Cardiac muscle cell (in vitro differentiated cells and primary cell): ENCODE measurements at regions not wholly inside any gene's neighbourhood (a gene's known extent, or its start where the extent isn't known, plus 50 kb on each side); places are given as distances from the start of the nearest gene placed in this dataset.

ENCODE experiments used
- DNase-seq, 2 donors: peaks; one replicate each; pipeline versions ENCODE4 v3.0.0 to v3.0.0-alpha.2; 2010 to 2017; ENCODE audit warnings: low read depth in 1 of 2, low spot score in 1 of 2
- H3K27ac ChIP-seq: fragments of 200-600 bp; sonication (generic); 2 replicates; pipeline ENCODE4 v1.5.1; 2016
- H3K27me3 ChIP-seq: fragments of 200-600 bp; sonication (generic); 2 replicates; pipeline ENCODE4 v1.6.0; 2016; ENCODE audit warnings: control low read depth
- H3K36me3 ChIP-seq: fragments of 200-600 bp; sonication (generic); 2 replicates; pipeline ENCODE4 v1.5.1; 2016; ENCODE audit warnings: control low read depth
- H3K4me1 ChIP-seq: fragments of 200-600 bp; sonication (generic); 2 replicates; pipeline ENCODE4 v1.8.1; 2017; ENCODE audit warnings: low read depth, mild to moderate bottlenecking, mixed run types
- H3K4me3 ChIP-seq: fragments of 200-600 bp; sonication (generic); 2 replicates; pipeline ENCODE4 v1.5.1; 2016; ENCODE audit warnings: mild to moderate bottlenecking
- H3K9me3 ChIP-seq: fragments of 200-600 bp; sonication (generic); 2 replicates; pipeline ENCODE4 v1.5.1; 2017; ENCODE audit warnings: low read depth, mild to moderate bottlenecking, control low read depth
- TF ChIP-seq, protein P1 (sequence below): IDR thresholded peaks from 2 replicates; pipeline ENCODE4 v1.5.1; 2012; ENCODE audit warnings: low read depth, mild to moderate bottlenecking, low read length

GRCh38 chr18:44396550-44396949 is 284.1 kb upstream of the SETBP1 start:
- no peak overlapping the region for H3K27ac ChIP-seq
- H3K36me3 ChIP-seq, result no peaks in the 10 kb centered on the region
- no peaks in the 10 kb centered on the region for H3K27me3 ChIP-seq
- no peaks in the 10 kb centered on the region for H3K9me3 ChIP-seq
- TF ChIP-seq, protein P1, sequence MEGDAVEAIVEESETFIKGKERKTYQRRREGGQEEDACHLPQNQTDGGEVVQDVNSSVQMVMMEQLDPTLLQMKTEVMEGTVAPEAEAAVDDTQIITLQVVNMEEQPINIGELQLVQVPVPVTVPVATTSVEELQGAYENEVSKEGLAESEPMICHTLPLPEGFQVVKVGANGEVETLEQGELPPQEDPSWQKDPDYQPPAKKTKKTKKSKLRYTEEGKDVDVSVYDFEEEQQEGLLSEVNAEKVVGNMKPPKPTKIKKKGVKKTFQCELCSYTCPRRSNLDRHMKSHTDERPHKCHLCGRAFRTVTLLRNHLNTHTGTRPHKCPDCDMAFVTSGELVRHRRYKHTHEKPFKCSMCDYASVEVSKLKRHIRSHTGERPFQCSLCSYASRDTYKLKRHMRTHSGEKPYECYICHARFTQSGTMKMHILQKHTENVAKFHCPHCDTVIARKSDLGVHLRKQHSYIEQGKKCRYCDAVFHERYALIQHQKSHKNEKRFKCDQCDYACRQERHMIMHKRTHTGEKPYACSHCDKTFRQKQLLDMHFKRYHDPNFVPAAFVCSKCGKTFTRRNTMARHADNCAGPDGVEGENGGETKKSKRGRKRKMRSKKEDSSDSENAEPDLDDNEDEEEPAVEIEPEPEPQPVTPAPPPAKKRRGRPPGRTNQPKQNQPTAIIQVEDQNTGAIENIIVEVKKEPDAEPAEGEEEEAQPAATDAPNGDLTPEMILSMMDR, result no peak
- DNase-seq, result no peak
- no peak overlapping the region for H3K4me3 ChIP-seq
- H3K4me1 ChIP-seq, result no peaks in the 10 kb centered on the region

DNA sequence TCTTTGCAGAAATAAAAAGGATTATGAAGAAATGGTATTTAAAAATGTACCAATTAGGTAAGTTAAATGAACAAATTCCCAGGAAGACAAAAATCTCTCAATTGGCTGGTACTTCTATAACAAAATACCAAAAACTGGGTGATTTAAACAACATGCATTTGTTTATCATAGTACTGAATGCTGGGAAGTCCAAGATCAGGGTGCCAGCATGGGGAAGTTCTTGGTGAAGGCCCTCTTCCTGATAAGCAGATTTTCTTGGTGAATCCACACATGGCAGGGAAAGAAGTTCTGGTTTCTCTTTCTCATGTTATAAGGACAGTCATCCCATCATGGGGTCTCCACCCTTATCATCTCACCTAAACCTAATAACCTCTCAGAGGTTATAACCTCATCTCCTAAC is 271.6 kb upstream of the SETBP1 start:
- Histone ChIP-seq H3K27ac (no peak overlapping the region), H3K9me3 (no peaks in the 10 kb centered on the region), H3K4me3 (no peak overlapping the region), H3K27me3 (no peaks in the 10 kb centered on the region), H3K36me3 (no peaks in the 10 kb centered on the region), H3K4me1 (no peaks in the 10 kb centered on the region)
- TF ChIP-seq, protein P1, result no peak
- DNase-seq, result no peak

DNA sequence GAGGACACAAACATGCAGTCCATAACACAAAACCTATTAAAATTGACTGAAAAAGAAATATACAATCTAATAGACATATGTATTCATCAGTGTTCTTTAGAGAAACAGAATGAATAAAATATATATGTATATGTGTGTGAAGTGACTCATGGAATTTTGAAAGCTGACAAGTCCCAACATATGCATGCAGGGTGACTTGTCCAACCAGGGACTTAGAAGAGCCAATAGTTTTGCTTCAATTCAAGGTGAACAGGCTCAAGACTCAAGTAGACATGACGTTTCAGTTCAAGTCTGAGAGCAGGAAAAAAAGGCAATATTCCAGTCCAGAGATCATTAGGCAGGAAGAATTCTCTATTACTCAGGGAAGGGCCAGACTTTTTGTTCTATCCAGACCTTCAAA is 271.2 kb upstream of the SETBP1 start:
- H3K9me3 ChIP-seq, result no peaks in the 10 kb centered on the region
- no peak overlapping the region for H3K4me3 ChIP-seq
- H3K36me3 ChIP-seq, result no peaks in the 10 kb centered on the region
- H3K4me1 ChIP-seq, result no peaks in the 10 kb centered on the region
- H3K27me3 ChIP-seq, result no peaks in the 10 kb centered on the region
- no peak overlapping the region for H3K27ac ChIP-seq
- no peak for DNase-seq
- TF ChIP-seq, protein P1, result no peak

GRCh38 chr18:44410740-44411139 is 269.9 kb upstream of the SETBP1 start:
- TF ChIP-seq, protein P1, result no peak
- Histone ChIP-seq H3K4me1 (no peaks in the 10 kb centered on the region), H3K36me3 (no peaks in the 10 kb centered on the region), H3K4me3 (no peak overlapping the region), H3K27ac (no peak overlapping the region), H3K9me3 (no peaks in the 10 kb centered on the region), H3K27me3 (no peaks in the 10 kb centered on the region)
- DNase-seq, result no peak

DNA sequence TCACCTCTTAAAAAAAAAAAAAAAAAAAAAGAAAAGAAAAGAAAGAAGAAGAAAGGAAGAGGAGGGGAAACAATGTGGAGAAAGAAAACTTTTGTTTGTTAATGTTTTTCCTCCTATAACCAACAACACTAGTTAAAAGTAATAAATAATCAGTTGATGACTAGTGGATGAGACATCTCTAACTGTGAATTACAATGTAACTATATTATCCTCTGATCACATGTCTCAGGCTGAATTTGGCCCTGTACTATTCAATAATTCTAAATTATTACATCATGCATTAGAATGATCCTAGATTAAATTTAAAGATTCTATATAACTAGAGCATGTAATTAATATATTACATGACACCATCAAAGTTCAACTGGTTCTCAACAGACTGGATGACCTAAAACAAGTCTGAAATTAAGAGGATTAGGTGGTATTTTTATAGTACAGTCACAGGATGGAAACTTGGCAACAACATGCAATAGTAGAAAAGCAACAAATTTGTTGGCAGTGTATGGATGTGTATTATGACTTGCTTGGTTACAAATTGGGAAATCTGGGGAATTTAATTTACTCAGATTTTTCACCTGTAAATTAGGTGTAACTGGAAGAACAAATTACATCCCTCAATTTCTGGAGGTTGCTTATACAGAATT is 269.3 kb upstream of the SETBP1 start:
- no peaks in the 10 kb centered on the region for H3K36me3 ChIP-seq
- DNase-seq, result no peak
- no peaks in the 10 kb centered on the region for H3K4me1 ChIP-seq
- no peaks in the 10 kb centered on the region for H3K27me3 ChIP-seq
- H3K4me3 ChIP-seq, result no peak overlapping the region
- H3K9me3 ChIP-seq, result no peaks in the 10 kb centered on the region
- TF ChIP-seq, protein P1, result no peak
- no peak overlapping the region for H3K27ac ChIP-seq

DNA sequence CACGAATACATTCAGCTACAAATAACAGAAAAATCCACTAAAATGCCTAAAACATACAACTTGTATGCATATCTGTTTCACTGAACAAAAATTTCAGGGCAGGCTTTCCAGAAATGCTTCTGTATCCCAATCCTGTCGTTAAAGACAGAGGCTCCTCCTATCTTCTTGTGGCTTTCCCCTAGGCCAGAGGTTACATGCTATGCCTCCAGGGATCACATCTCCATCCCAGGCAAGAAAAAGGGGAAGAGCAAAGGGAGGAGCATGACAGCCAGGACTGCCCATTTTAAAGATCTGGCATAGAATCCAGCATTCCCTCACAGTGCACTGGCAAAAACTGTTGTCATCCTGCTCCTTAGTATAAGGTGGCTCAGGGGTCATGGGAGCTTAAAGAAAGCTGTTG is 268.7 kb upstream of the SETBP1 start:
- Histone ChIP-seq H3K36me3 (no peaks in the 10 kb centered on the region), H3K4me1 (no peaks in the 10 kb centered on the region), H3K27ac (no peak overlapping the region), H3K4me3 (no peak overlapping the region), H3K27me3 (no peaks in the 10 kb centered on the region), H3K9me3 (no peaks in the 10 kb centered on the region)
- DNase-seq, result no peak
- TF ChIP-seq, protein P1, result no peak
